ENCODE measurements at regions not wholly inside any gene's neighbourhood (a gene's known extent, or its start where the extent isn't known, plus 50 kb on each side); places are given as distances from the start of the nearest gene placed in this dataset.
"Not testable (repeated sequence)": the region's sequence is repeated elsewhere in the genome, so short reads cannot be mapped to it uniquely, and the experiment has no call there.

GRCh38 chr13:18628428-18628827, 553.2 kb downstream of the TUBA3C start:
- H3K27me3 ChIP-seq (replicated peaks in 1 of 7): peaks cover 0 to 4% (median 0%) of the 10 kb centered on the region in 7 donors
- H3K9me3 ChIP-seq: peaks cover 0 to 13% (median 6%) of the 10 kb centered on the region in 8 donors
- WGBS, 5 donors: 31 to 62% (median 59%) methylated on average over 20 to 39 of the region's 39 CpGs
- no peak for DNase-seq
- no peak overlapping the region for H3K27ac ChIP-seq
- no peak for TF ChIP-seq POLR2AphosphoS5 (IDR thresholded peaks at IDR 0.05)
- TF ChIP-seq CTCF (IDR thresholded peaks at IDR 0.05 in 8 of 11, conservative IDR thresholded peaks at IDR 0.05 in 3 of 11): no peak
- TF ChIP-seq POLR2A (IDR thresholded peaks at IDR 0.05): no peak
- H3K4me3 ChIP-seq: no peak overlapping the region
- intact Hi-C loops (cut with DNase I; ENCODE audit: low total_unique reads): no loop called here
- no peaks in the 10 kb centered on the region for H3K36me3 ChIP-seq
- H3K4me1 ChIP-seq: no peaks in the 10 kb centered on the region

GRCh38 chr13:18624061-18624460, 557.6 kb downstream of the TUBA3C start:
- H3K4me1 ChIP-seq; DNase-seq; H3K9me3 ChIP-seq; intact Hi-C loops (cut with DNase I; ENCODE audit: low total_unique reads); H3K36me3 ChIP-seq; H3K27ac ChIP-seq; H3K4me3 ChIP-seq; H3K27me3 ChIP-seq (replicated peaks in 1 of 7): not testable (repeated sequence)
- 43 to 73% (median 62%) methylated on average over 2 to 4 of the region's 4 CpGs for WGBS, 5 donors

GRCh38 chr13:18618442-18618841, 563.2 kb downstream of the TUBA3C start:
- H3K36me3 ChIP-seq; intact Hi-C loops (cut with DNase I; ENCODE audit: low total_unique reads); H3K27ac ChIP-seq; H3K4me3 ChIP-seq; DNase-seq; H3K9me3 ChIP-seq; H3K27me3 ChIP-seq (replicated peaks in 1 of 7); H3K4me1 ChIP-seq: not testable (repeated sequence)
- WGBS, 5 donors: 59 to 78% (median 67%) methylated on average over 2 to 4 of the region's 4 CpGs

GRCh38 chr13:18610476-18610875, 571.1 kb downstream of the TUBA3C start:
- H3K36me3 ChIP-seq; H3K27ac ChIP-seq; DNase-seq; H3K4me3 ChIP-seq; H3K27me3 ChIP-seq (replicated peaks in 1 of 7); H3K4me1 ChIP-seq; intact Hi-C loops (cut with DNase I; ENCODE audit: low total_unique reads): not testable (repeated sequence)
- WGBS, 5 donors: 77 to 90% (median 86%) methylated on average over 2 to 14 of the region's 14 CpGs
- peaks cover 0 to 12% (median 0%) of the 10 kb centered on the region in 8 donors for H3K9me3 ChIP-seq

- DNase-seq; intact Hi-C loops (cut with DNase I; ENCODE audit: low total_unique reads); H3K27ac ChIP-seq; H3K36me3 ChIP-seq; H3K4me1 ChIP-seq; H3K27me3 ChIP-seq (replicated peaks in 1 of 7); H3K4me3 ChIP-seq: not testable (repeated sequence)
- H3K9me3 ChIP-seq: peaks cover 0 to 12% (median 0%) of the 10 kb centered on the region in 8 donors
- 40 to 75% (median 53%) methylated on average over 1 to 36 of the region's 42 CpGs for WGBS, 5 donors
Observed at GRCh38 chr13:18609371-18609770, 572.3 kb downstream of the TUBA3C start.

- H3K36me3 ChIP-seq; H3K27ac ChIP-seq; H3K27me3 ChIP-seq (replicated peaks in 1 of 7); DNase-seq; intact Hi-C loops (cut with DNase I; ENCODE audit: low total_unique reads); H3K4me1 ChIP-seq; H3K4me3 ChIP-seq: not testable (repeated sequence)
- 49 to 66% (median 60%) methylated on average over 2 to 29 of the region's 40 CpGs for WGBS, 5 donors
- H3K9me3 ChIP-seq: peaks cover 0 to 12% (median 0%) of the 10 kb centered on the region in 8 donors
Observed at GRCh38 chr13:18608851-18609250, 572.8 kb downstream of the TUBA3C start.

- H3K4me1 ChIP-seq; H3K27ac ChIP-seq; DNase-seq; H3K4me3 ChIP-seq; H3K36me3 ChIP-seq; H3K27me3 ChIP-seq (replicated peaks in 1 of 7); intact Hi-C loops (cut with DNase I; ENCODE audit: low total_unique reads): not testable (repeated sequence)
- 63 to 71% (median 66%) methylated on average over 14 to 23 of the region's 24 CpGs; no CpG with 5 or more reads in 1 of the 5 donors for WGBS, 5 donors
- H3K9me3 ChIP-seq: peaks cover 0 to 29% (median 3%) of the 10 kb centered on the region in 8 donors
Observed at GRCh38 chr13:18600366-18600765, 581.3 kb downstream of the TUBA3C start.

- H3K36me3 ChIP-seq; H3K27me3 ChIP-seq (replicated peaks in 1 of 7); H3K4me3 ChIP-seq; H3K27ac ChIP-seq; H3K4me1 ChIP-seq; DNase-seq; intact Hi-C loops (cut with DNase I; ENCODE audit: low total_unique reads): not testable (repeated sequence)
- H3K9me3 ChIP-seq: peaks cover 0 to 35% (median 5%) of the 10 kb centered on the region in 8 donors
- 40 to 54% (median 49%) methylated on average over 3 to 25 of the region's 25 CpGs; no CpG with 5 or more reads in 1 of the 5 donors for WGBS, 5 donors
Observed at GRCh38 chr13:18599791-18600211, 581.8 kb downstream of the TUBA3C start.

GRCh38 chr13:18598543-18598942, 583.1 kb downstream of the TUBA3C start:
- DNase-seq: peak; percentile 62
- H3K4me3 ChIP-seq; H3K36me3 ChIP-seq; intact Hi-C loops (cut with DNase I; ENCODE audit: low total_unique reads); H3K27me3 ChIP-seq (replicated peaks in 1 of 7); H3K27ac ChIP-seq; H3K4me1 ChIP-seq: not testable (repeated sequence)
- 70 to 87% (median 73%) methylated on average over 4 to 24 of the region's 24 CpGs for WGBS, 5 donors
- H3K9me3 ChIP-seq: peaks cover 0 to 47% (median 10%) of the 10 kb centered on the region in 8 donors

GRCh38 chr13:18597940-18598339, 583.7 kb downstream of the TUBA3C start:
- H3K36me3 ChIP-seq; intact Hi-C loops (cut with DNase I; ENCODE audit: low total_unique reads); H3K4me3 ChIP-seq; H3K27me3 ChIP-seq (replicated peaks in 1 of 7); H3K27ac ChIP-seq; H3K4me1 ChIP-seq: not testable (repeated sequence)
- WGBS, 5 donors: 78 to 85% (median 79%) methylated on average over 11 to 14 of the region's 14 CpGs
- peaks cover 0 to 47% (median 10%) of the 10 kb centered on the region in 8 donors for H3K9me3 ChIP-seq
- peak; percentile 52 for DNase-seq
